Right lobe of liver (tissue), 6 donors: ENCODE measurements at regions not wholly inside any gene's neighbourhood (a gene's known extent, or its start where the extent isn't known, plus 50 kb on each side); places are given as distances from the start of the nearest gene placed in this dataset.

ENCODE experiments used
- ATAC-seq, 4 donors: fragments of 200-7000 bp; cut with Tn5 transposase; one replicate each; pipeline ENCODE4 v1.9.1; 2020; ENCODE audit warnings: mild to moderate bottlenecking in 4 of 4, moderate library complexity in 4 of 4
- DNase-seq, 3 donors: peaks; one replicate each; pipeline ENCODE4 v3.0.0-alpha.2; 2020
- H3K27ac ChIP-seq, 3 donors: fragments of 200-600 bp; one replicate each; pipeline ENCODE4 v1.8.0; 2022
- H3K27me3 ChIP-seq, 2 donors: fragments of 200-600 bp; one replicate each; pipeline ENCODE4 v1.8.0; 2022
- H3K36me3 ChIP-seq, 4 donors: fragments of 200-600 bp; sonication (generic) in 1 of 4; one replicate each; pipeline versions ENCODE4 v1.5.1 to v1.8.0; 2017 to 2022; ENCODE audit warnings: control low read depth in 1 of 4
- H3K4me1 ChIP-seq, 4 donors: fragments of 200-600 bp; sonication (generic) in 1 of 4; one replicate each; pipeline versions ENCODE4 v1.5.1 to v1.8.0; 2017 to 2022; ENCODE audit warnings: control low read depth in 1 of 4
- H3K4me3 ChIP-seq, 3 donors: fragments of 200-600 bp; one replicate each; pipeline ENCODE4 v1.8.0; 2022
- H3K9me3 ChIP-seq, 4 donors: fragments of 200-600 bp; sonication (generic) in 1 of 4; one replicate each; pipeline versions ENCODE4 v1.5.1 to v1.8.0; 2017 to 2022; ENCODE audit warnings: control low read depth in 1 of 4
- CTCF ChIP-seq, 4 donors: fragments of 200-600 bp in 3 of 4; fragments of 450-650 bp in 1 of 4; IDR thresholded peaks; one replicate each; pipeline versions ENCODE4 v1.5.1 to v1.8.0; 2016 to 2022; ENCODE audit warnings: antibody characterized with exemption in 4 of 4, mild to moderate bottlenecking in 2 of 4
- POLR2A ChIP-seq: fragments of 450-650 bp; IDR thresholded peaks from one replicate; pipeline ENCODE4 v1.6.1; 2017; ENCODE audit warnings: antibody characterized with exemption, mild to moderate bottlenecking
- WGBS: methylation state at CpG from one replicate; pipeline ENCODE4 v1.1.6; 2018; ENCODE audit warnings: low coverage, low lambda C conversion rate; ENCODE audit not compliant: insufficient coverage; ENCODE audit errors: missing lambda C conversion rate; 5-methylcytosine and 5-hydroxymethylcytosine counted together
- intact Hi-C, 2 donors: fragments of 100-400 bp; cut with DNase I; formaldehyde crosslinking; loops; one replicate each; pipeline versions ENCODE4 v1.11.2 to v1.14.1; 2022
- donor health status: DM: no; HTN: yes; CAD: no.
- donor health status: DM: no; HTN: no; CAD: no.
- donor health status: DM: no; HTN: no; CAD: no.
- donor health status: DM: no; HTN: yes; CAD: no.
- donor health status: DM: no; HTN: yes; CAD: no.

- no peaks in the 10 kb centered on the region for H3K4me1 ChIP-seq
- no peaks in the 10 kb centered on the region for H3K9me3 ChIP-seq
- no peaks in the 10 kb centered on the region for H3K36me3 ChIP-seq
- intact Hi-C loops: no loop called here
- WGBS: 21% methylated on average over 2 of the region's 2 CpGs
- DNase-seq: no peak
- H3K4me3 ChIP-seq: no peak overlapping the region
- H3K27ac ChIP-seq: no peak overlapping the region
- ATAC-seq: no peak
- TF ChIP-seq CTCF (IDR thresholded peaks at IDR 0.05): no peak
- TF ChIP-seq POLR2A: no peak
- H3K27me3 ChIP-seq: no peaks in the 10 kb centered on the region
These were observed 328.2 kb upstream of the COL3A1 start for GRCh38 chr2:188645986-188646385.

- Histone ChIP-seq H3K36me3 (no peaks in the 10 kb centered on the region), H3K27me3 (no peaks in the 10 kb centered on the region), H3K9me3 (no peaks in the 10 kb centered on the region), H3K27ac (no peak overlapping the region), H3K4me1 (no peaks in the 10 kb centered on the region), H3K4me3 (no peak overlapping the region)
- 64% methylated on average over 3 of the region's 3 CpGs for WGBS
- TF ChIP-seq CTCF (IDR thresholded peaks at IDR 0.05) (no peak), POLR2A (no peak)
- DNase-seq (no peak), ATAC-seq (no peak)
- intact Hi-C loops: no loop called here
These were observed 326.6 kb upstream of the COL3A1 start for GRCh38 chr2:188647430-188648070.

GRCh38 chr2:188659656-188660406 lies 314.3 kb upstream of the COL3A1 start:
- Histone ChIP-seq H3K36me3 (no peaks in the 10 kb centered on the region), H3K4me3 (no peak overlapping the region), H3K27ac (no peak overlapping the region), H3K27me3 (no peaks in the 10 kb centered on the region), H3K9me3 (no peaks in the 10 kb centered on the region), H3K4me1 (no peaks in the 10 kb centered on the region)
- intact Hi-C loops: no loop called here
- ATAC-seq (no peak), DNase-seq (no peak)
- TF ChIP-seq CTCF (IDR thresholded peaks at IDR 0.05) (no peak), POLR2A (no peak)
- WGBS: 92% methylated on average over 1 of the region's 1 CpG

- DNase-seq (no peak), ATAC-seq (no peak)
- Histone ChIP-seq H3K27ac (no peak overlapping the region), H3K9me3 (no peaks in the 10 kb centered on the region), H3K4me3 (no peak overlapping the region), H3K36me3 (no peaks in the 10 kb centered on the region), H3K4me1 (no peaks in the 10 kb centered on the region), H3K27me3 (no peaks in the 10 kb centered on the region)
- TF ChIP-seq CTCF (IDR thresholded peaks at IDR 0.05) (no peak), POLR2A (no peak)
- intact Hi-C loops: no loop called here
- WGBS: 46% methylated on average over 2 of the region's 2 CpGs
These were observed 310.9 kb upstream of the COL3A1 start for GRCh38 chr2:188663301-188663700.
